ENCODE measurements at regions not wholly inside any gene's neighbourhood (a gene's known extent, or its start where the extent isn't known, plus 50 kb on each side); places are given as distances from the start of the nearest gene placed in this dataset.

DNA sequence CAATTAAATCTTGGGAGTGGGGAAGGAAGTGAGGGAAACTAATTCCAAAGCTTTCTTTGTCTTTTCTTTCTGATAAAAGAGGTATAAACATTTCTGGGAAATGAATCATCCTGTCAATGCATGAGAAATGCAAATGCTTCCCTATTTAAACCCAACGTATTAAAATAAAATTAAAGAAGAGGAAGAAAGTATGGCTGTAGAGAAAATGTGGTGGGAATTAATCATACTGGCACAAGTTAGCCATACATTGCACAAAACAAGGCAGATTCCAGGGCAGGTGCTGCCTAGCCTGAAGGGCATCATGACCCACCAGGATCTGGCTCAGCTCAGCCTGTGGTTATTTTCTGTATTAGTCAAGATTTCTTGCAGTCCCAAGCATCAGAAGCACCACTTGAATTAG lies 338.0 kb downstream of the NYAP2 start:
- H3K4me3 ChIP-seq (ENCODE audit: low read depth, low read length) = no peak overlapping the region
- TF ChIP-seq, protein P1, sequence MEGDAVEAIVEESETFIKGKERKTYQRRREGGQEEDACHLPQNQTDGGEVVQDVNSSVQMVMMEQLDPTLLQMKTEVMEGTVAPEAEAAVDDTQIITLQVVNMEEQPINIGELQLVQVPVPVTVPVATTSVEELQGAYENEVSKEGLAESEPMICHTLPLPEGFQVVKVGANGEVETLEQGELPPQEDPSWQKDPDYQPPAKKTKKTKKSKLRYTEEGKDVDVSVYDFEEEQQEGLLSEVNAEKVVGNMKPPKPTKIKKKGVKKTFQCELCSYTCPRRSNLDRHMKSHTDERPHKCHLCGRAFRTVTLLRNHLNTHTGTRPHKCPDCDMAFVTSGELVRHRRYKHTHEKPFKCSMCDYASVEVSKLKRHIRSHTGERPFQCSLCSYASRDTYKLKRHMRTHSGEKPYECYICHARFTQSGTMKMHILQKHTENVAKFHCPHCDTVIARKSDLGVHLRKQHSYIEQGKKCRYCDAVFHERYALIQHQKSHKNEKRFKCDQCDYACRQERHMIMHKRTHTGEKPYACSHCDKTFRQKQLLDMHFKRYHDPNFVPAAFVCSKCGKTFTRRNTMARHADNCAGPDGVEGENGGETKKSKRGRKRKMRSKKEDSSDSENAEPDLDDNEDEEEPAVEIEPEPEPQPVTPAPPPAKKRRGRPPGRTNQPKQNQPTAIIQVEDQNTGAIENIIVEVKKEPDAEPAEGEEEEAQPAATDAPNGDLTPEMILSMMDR (IDR thresholded peaks at IDR 0.05; ENCODE audit: borderline replicate concordance, insufficient read depth, low read depth, low read length) = no peak

DNA sequence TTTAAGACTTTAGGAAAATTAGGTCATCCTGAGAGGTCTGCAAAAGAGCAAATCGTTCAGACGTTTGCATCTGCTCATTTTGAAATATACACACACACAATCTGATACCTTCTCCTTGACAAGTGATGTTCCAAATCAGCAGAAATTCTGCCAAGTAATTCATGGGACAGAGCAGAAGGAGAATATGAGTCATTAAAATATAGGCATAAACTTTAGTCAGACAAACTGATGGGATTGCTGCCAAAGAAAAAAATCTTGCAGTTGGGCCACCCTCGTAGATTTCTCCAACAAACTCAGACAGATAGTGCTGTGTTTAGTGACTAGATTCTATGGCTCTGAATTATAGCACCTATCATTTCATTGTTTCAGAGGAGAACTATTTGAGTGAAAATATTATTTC lies 336.3 kb downstream of the NYAP2 start:
- H3K4me3 ChIP-seq (ENCODE audit: low read depth, low read length) = no peak overlapping the region

GRCh38 chr2:225725726-225726125 lies 326.2 kb downstream of the NYAP2 start:
- TF ChIP-seq, protein P1 (IDR thresholded peaks at IDR 0.05; ENCODE audit: borderline replicate concordance, insufficient read depth, low read depth, low read length) = no peak

More for the DNA sequence above, 336.3 kb downstream of the NYAP2 start:
- TF ChIP-seq, protein P1 (IDR thresholded peaks at IDR 0.05; ENCODE audit: borderline replicate concordance, insufficient read depth, low read depth, low read length) = no peak

More at GRCh38 chr2:225725726-225726125, 326.2 kb downstream of the NYAP2 start:
- H3K4me3 ChIP-seq (ENCODE audit: low read depth, low read length) = no peak overlapping the region

Measured in GM12875 (cell line).